PC-3 (cell line): ENCODE measurements at regions not wholly inside any gene's neighbourhood (a gene's known extent, or its start where the extent isn't known, plus 50 kb on each side); places are given as distances from the start of the nearest gene placed in this dataset.

ENCODE experiments used
- ATAC-seq: fragments of 200-7000 bp; cut with Tn5 transposase; 2 replicates; pipeline ENCODE4 v1.9.1; 2020; ENCODE audit warnings: mild to moderate bottlenecking, moderate library complexity
- BruUV-seq: library from RNA; stranded (reverse); fragments of 400-500 nt; replicated peaks from 2 replicates; lab custom pipeline; 2021; lab: Mats Ljungman, UMichigan
- CTCF ChIA-PET: fragments of 300-600 bp; sonication (Branson Sonifier 250); formaldehyde crosslinking; loops from one replicate; lab custom pipeline; 2022; ENCODE audit warnings: antibody characterized with exemption; lab: Charles Lee
- POLR2A ChIA-PET: fragments of 300-600 bp; sonication (Branson Sonifier 250); formaldehyde crosslinking; loops from one replicate; lab custom pipeline; 2022; ENCODE audit warnings: antibody characterized with exemption; ENCODE audit not compliant: unreplicated experiment; lab: Charles Lee
- DNase-seq: peaks from one replicate; pipeline ENCODE4 v3.0.0-alpha.2; 2015
- H2AFZ ChIP-seq: fragments of 300-600 bp; sonication (generic); 2 replicates; pipeline ENCODE4 v1.6.0; 2016; ENCODE audit warnings: antibody characterized with exemption, low read length
- H3F3A ChIP-seq: fragments of 300-600 bp; sonication (generic); one replicate; pipeline ENCODE4 v1.6.0; 2017; ENCODE audit warnings: antibody characterized with exemption, low read length, control low read depth, mild to moderate bottlenecking; ENCODE audit not compliant: unreplicated experiment
- H3K27ac ChIP-seq: fragments of 300-600 bp; sonication (generic); 2 replicates; pipeline ENCODE4 v1.5.1; 2016; ENCODE audit warnings: mild to moderate bottlenecking, low read length
- H3K27me3 ChIP-seq: fragments of 300-600 bp; sonication (generic); 2 replicates; pipeline ENCODE4 v1.6.1; 2016; ENCODE audit warnings: low read length, mixed read lengths
- H3K36me3 ChIP-seq: fragments of 300-600 bp; sonication (generic); 2 replicates; pipeline ENCODE4 v1.6.1; 2016; ENCODE audit warnings: low read depth, mixed run types, low read length, mixed read lengths
- H3K4me1 ChIP-seq: fragments of 300-600 bp; sonication (generic); 2 replicates; pipeline ENCODE4 v1.5.1; 2016; ENCODE audit warnings: low read length; ENCODE audit not compliant: insufficient read depth
- H3K4me2 ChIP-seq: fragments of 300-600 bp; sonication (generic); 2 replicates; pipeline ENCODE4 v1.6.0; 2016; ENCODE audit warnings: low read length
- H3K4me3 ChIP-seq: fragments of 300-600 bp; sonication (generic); 2 replicates; pipeline ENCODE4 v1.5.1; 2016; ENCODE audit warnings: mild to moderate bottlenecking, low read length, mixed read lengths
- H3K79me2 ChIP-seq: fragments of 300-600 bp; sonication (generic); 2 replicates; pipeline ENCODE4 v1.6.1; 2017; ENCODE audit warnings: low read length, mixed read lengths
- H3K9ac ChIP-seq: fragments of 300-600 bp; sonication (generic); 2 replicates; pipeline ENCODE4 v1.6.0; 2016; ENCODE audit warnings: mild to moderate bottlenecking, low read length
- H3K9me2 ChIP-seq: fragments of 300-600 bp; sonication (generic); replicated peaks from 2 replicates; pipeline ENCODE4 v1.6.1; 2016; ENCODE audit warnings: mixed run types, low read length, mixed read lengths
- H3K9me3 ChIP-seq: fragments of 300-600 bp; sonication (generic); 2 replicates; pipeline ENCODE4 v1.6.1; 2016; ENCODE audit warnings: low read length, mixed read lengths
- H4K20me1 ChIP-seq: fragments of 300-600 bp; sonication (generic); 2 replicates; pipeline ENCODE4 v1.6.1; 2016; ENCODE audit warnings: low read length, mixed read lengths
- EZH2 ChIP-seq: fragments of 300-600 bp; sonication (generic); IDR thresholded peaks from one replicate; pipeline ENCODE4 v1.6.1; 2017; ENCODE audit warnings: antibody characterized with exemption, mild to moderate bottlenecking, low read length; ENCODE audit not compliant: unreplicated experiment
- EZH2phosphoT487 ChIP-seq: fragments of 300-600 bp; sonication (generic); IDR thresholded peaks from 2 replicates; pipeline ENCODE4 v1.6.1; 2018; ENCODE audit warnings: mild to moderate bottlenecking, antibody characterized with exemption, low read length, borderline replicate concordance
- intact Hi-C: fragments of 100-400 bp; cut with micrococcal nuclease; formaldehyde crosslinking; loops from 2 replicates; pipeline ENCODE4 v1.9.0; 2023
- TF ChIP-seq, protein P1 (sequence below): fragments of 300-600 bp; sonication (generic); conservative IDR thresholded peaks from 2 replicates; pipeline ENCODE4 v1.5.1; 2017; ENCODE audit warnings: antibody characterized with exemption, low read depth, mild to moderate bottlenecking, low read length

DNA sequence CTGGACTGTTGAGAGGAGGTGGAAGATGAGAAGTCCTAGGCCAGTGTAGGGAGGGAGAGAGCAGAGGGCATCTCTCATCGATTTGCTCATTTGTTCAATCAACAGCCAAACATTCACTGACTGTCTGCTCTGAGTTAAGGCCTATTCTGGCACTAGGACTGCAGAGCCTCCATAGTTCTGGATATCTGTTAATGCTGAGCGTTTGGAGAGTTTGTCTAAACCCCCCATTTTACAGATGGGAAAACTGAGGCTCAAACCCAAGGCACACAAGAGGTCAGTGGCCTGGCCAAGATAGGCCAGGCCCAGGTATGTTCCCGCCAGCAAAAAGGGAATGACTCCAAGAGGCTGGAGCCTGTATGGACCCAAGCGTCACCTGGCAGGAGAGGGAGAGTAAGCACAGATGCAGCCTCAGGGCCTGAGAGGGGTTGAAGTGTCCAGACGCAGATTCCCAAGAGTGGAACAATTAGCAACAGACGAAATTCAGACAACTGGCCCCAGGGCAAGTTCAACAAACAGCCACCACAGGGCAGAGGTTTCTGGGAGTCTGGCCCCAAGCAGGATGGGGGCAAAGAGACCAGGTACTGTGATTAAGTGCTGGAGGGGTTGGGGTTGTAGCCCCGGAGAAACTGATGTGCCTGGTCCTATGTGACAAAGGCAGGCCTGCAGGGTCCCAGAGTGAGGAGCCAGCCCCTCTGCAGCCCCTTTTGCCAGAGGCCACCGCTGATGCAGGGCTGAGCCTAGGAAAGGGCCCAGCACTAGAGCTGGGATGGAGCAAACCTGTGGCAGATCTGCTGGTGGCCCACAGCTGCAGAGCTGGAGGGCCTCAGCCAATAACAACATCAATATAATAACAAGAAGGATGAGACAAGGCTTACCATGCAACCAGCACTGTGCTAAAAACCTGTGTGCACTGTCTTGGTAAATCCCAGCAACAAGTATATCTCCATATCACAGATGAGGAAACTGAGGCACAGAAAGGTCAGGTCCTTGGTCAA, 245.1 kb upstream of the TLE3 start:
- no peak overlapping the region for H3K4me2 ChIP-seq
- ChIA-PET POLR2A (no interaction called here), CTCF (no interaction called here)
- no peak overlapping the region for H3K4me3 ChIP-seq
- no peak overlapping the region for H3K9ac ChIP-seq
- no peaks in the 10 kb centered on the region for H3K36me3 ChIP-seq
- H3K9me2 ChIP-seq = no peaks in the 10 kb centered on the region
- peaks cover 8% of the 10 kb centered on the region for H3K27me3 ChIP-seq
- H3K27ac ChIP-seq = no peak overlapping the region
- no peaks in the 10 kb centered on the region for H3K79me2 ChIP-seq
- DNase-seq (no peak), ATAC-seq (no peak)
- no TSS peak for BruUV-seq
- no peaks in the 10 kb centered on the region for H3F3A ChIP-seq
- H4K20me1 ChIP-seq = no peaks in the 10 kb centered on the region
- H3K4me1 ChIP-seq = no peaks in the 10 kb centered on the region
- no peaks in the 10 kb centered on the region for H3K9me3 ChIP-seq
- TF ChIP-seq EZH2 = no peak
- TF ChIP-seq EZH2phosphoT487 = no peak
- TF ChIP-seq, protein P1, sequence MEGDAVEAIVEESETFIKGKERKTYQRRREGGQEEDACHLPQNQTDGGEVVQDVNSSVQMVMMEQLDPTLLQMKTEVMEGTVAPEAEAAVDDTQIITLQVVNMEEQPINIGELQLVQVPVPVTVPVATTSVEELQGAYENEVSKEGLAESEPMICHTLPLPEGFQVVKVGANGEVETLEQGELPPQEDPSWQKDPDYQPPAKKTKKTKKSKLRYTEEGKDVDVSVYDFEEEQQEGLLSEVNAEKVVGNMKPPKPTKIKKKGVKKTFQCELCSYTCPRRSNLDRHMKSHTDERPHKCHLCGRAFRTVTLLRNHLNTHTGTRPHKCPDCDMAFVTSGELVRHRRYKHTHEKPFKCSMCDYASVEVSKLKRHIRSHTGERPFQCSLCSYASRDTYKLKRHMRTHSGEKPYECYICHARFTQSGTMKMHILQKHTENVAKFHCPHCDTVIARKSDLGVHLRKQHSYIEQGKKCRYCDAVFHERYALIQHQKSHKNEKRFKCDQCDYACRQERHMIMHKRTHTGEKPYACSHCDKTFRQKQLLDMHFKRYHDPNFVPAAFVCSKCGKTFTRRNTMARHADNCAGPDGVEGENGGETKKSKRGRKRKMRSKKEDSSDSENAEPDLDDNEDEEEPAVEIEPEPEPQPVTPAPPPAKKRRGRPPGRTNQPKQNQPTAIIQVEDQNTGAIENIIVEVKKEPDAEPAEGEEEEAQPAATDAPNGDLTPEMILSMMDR = no peak
- H2AFZ ChIP-seq = no peak overlapping the region
- intact Hi-C loops = no loop called here

DNA sequence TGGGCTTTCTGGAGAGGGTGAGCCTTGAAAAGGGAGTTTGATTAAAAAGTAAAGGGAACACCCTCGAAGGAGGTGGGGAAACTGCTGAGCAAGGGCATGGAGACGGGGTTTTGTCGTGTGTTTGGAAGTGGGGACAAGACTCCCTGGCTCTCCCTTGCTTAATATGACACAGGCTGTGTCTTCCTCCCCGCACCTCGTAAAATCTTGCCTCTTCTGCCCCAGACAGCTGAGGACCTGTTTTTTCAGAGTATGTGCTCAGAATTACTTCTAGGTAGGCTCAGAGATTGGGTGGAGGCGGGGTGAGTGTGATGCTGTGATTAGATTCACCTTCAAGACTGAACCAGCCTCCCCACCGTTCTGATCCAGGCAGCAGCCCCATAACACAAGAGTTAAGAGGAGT, 244.4 kb upstream of the TLE3 start:
- Histone ChIP-seq H3K9me3 (no peaks in the 10 kb centered on the region), H3K27me3 (peaks cover under 1% of the 10 kb centered on the region; the same call in 1 of the 2 replicates), H3F3A (no peaks in the 10 kb centered on the region), H3K9ac (no peak overlapping the region), H3K4me3 (no peak overlapping the region), H3K36me3 (no peaks in the 10 kb centered on the region), H3K27ac (no peak overlapping the region), H2AFZ (no peak overlapping the region), H3K4me1 (no peaks in the 10 kb centered on the region), H3K4me2 (no peak overlapping the region), H3K9me2 (no peaks in the 10 kb centered on the region), H4K20me1 (no peaks in the 10 kb centered on the region), H3K79me2 (no peaks in the 10 kb centered on the region)
- TF ChIP-seq EZH2phosphoT487 = no peak
- TF ChIP-seq, protein P1 = no peak
- TF ChIP-seq EZH2 = no peak
- ChIA-PET CTCF (no interaction called here), POLR2A (no interaction called here)
- intact Hi-C loops = no loop called here
- BruUV-seq = no TSS peak
- no peak for ATAC-seq
- no peak for DNase-seq

- Histone ChIP-seq H3K79me2 (no peaks in the 10 kb centered on the region), H3F3A (no peaks in the 10 kb centered on the region), H3K9ac (no peak overlapping the region), H3K4me3 (no peak overlapping the region), H3K27ac (no peak overlapping the region), H3K9me3 (no peaks in the 10 kb centered on the region), H2AFZ (no peak overlapping the region), H3K4me1 (no peaks in the 10 kb centered on the region), H3K36me3 (no peaks in the 10 kb centered on the region), H3K4me2 (no peak overlapping the region), H3K9me2 (no peaks in the 10 kb centered on the region), H3K27me3 (no peaks in the 10 kb centered on the region), H4K20me1 (no peaks in the 10 kb centered on the region)
- TF ChIP-seq, protein P1 = no peak
- TF ChIP-seq EZH2phosphoT487 (no peak), EZH2 (no peak)
- no peak for ATAC-seq
- intact Hi-C loops = no loop called here
- no peak for DNase-seq
- BruUV-seq = no TSS peak
- POLR2A ChIA-PET = no interaction called here
- CTCF ChIA-PET = no interaction called here
Observed at GRCh38 chr15:70341566-70341965, 243.8 kb upstream of the TLE3 start.
